H1 (cell line): ENCODE measurements at regions not wholly inside any gene's neighbourhood (a gene's known extent, or its start where the extent isn't known, plus 50 kb on each side); places are given as distances from the start of the nearest gene placed in this dataset.

ENCODE experiments used
- CTCF ChIA-PET: fragments of 300-600 bp; sonication (Branson Sonifier 250); formaldehyde crosslinking; loops from one replicate; lab custom pipeline; 2021; ENCODE audit not compliant: partially characterized antibody; lab: Charles Lee
- POLR2A ChIA-PET: fragments of 300-600 bp; sonication (Branson Sonifier 250); formaldehyde crosslinking; loops from one replicate; lab custom pipeline; 2021; ENCODE audit warnings: inconsistent platforms; ENCODE audit not compliant: partially characterized antibody; lab: Charles Lee
- DNase-seq, 2 experiments: peaks; one replicate each; pipeline versions ENCODE4 v3.0.0 to v3.0.0-alpha.2; 2010 to 2022; ENCODE audit warnings: low spot score in 2 of 2, low read depth in 1 of 2, mixed read lengths in 1 of 2
- FAIRE-seq: peaks from 2 replicates; lab custom pipeline; 2011; peaks lifted over from hg19 to GRCh38; lab: Jason Lieb, UNC
- H2AFZ ChIP-seq: 2 replicates; pipeline ENCODE4 v1.8.1; 2012; ENCODE audit warnings: low read length, inconsistent platforms
- H2AK5ac ChIP-seq: 2 replicates; pipeline ENCODE4 v1.6.1; 2013; ENCODE audit warnings: low read depth, low read length
- H2BK120ac ChIP-seq: replicated peaks from 2 replicates; pipeline ENCODE3; 2013; ENCODE audit warnings: low read depth, low read length, inconsistent platforms
- H2BK12ac ChIP-seq: 2 replicates; pipeline ENCODE4 v1.6.1; 2013; ENCODE audit warnings: low read depth, low read length
- H2BK15ac ChIP-seq: 2 replicates; pipeline ENCODE4 v1.6.1; 2013; ENCODE audit warnings: low read length
- H2BK20ac ChIP-seq: 2 replicates; pipeline ENCODE4 v1.6.1; 2013; ENCODE audit warnings: low read length
- H2BK5ac ChIP-seq: 2 replicates; pipeline ENCODE4 v1.6.1; 2013; ENCODE audit warnings: low read depth, low read length
- H3K14ac ChIP-seq: 2 replicates; pipeline ENCODE4 v1.6.1; 2013; ENCODE audit warnings: inconsistent platforms; ENCODE audit not compliant: insufficient read length
- H3K18ac ChIP-seq: 2 replicates; pipeline ENCODE4 v1.6.1; 2013; ENCODE audit warnings: low read length; ENCODE audit errors: extremely low read depth
- H3K23ac ChIP-seq: 2 replicates; pipeline ENCODE4 v1.6.1; 2013; ENCODE audit warnings: inconsistent platforms; ENCODE audit not compliant: insufficient read length
- H3K23me2 ChIP-seq: 2 replicates; pipeline ENCODE4 v1.6.1; 2013; ENCODE audit warnings: low read depth, low read length
- H3K27ac ChIP-seq: 2 replicates; pipeline ENCODE4 v1.6.1; 2011; ENCODE audit warnings: low read depth, low read length, inconsistent platforms
- H3K27me3 ChIP-seq, 4 experiments: replicated peaks in 1 of 4; 1 replicate in 1 of 4; 2 replicates in 3 of 4; pipeline versions ENCODE4 v1.6.1 to v1.8.1; 2011 to 2013; ENCODE audit warnings: low read length in 3 of 4, mild to moderate bottlenecking in 3 of 4, inconsistent platforms in 2 of 4, mixed read lengths in 2 of 4, moderate library complexity in 1 of 4; ENCODE audit not compliant: control insufficient read depth in 3 of 4, insufficient read depth in 3 of 4; ENCODE audit errors: extremely low read depth in 1 of 4
- H3K36me3 ChIP-seq, 4 experiments: 2 replicates each; pipeline versions ENCODE4 v1.6.1 to v1.8.1; 2011 to 2013; ENCODE audit warnings: mild to moderate bottlenecking in 4 of 4, low read length in 3 of 4, moderate library complexity in 2 of 4, control low read depth in 1 of 4, inconsistent platforms in 1 of 4; ENCODE audit not compliant: insufficient read depth in 4 of 4, control insufficient read depth in 2 of 4
- H3K4ac ChIP-seq: replicated peaks from 2 replicates; pipeline ENCODE3; 2013; ENCODE audit warnings: low read length, low read depth, mixed read lengths, inconsistent platforms; ENCODE audit not compliant: insufficient read length
- H3K4me1 ChIP-seq, 4 experiments: replicated peaks in 1 of 4; 1 replicate in 1 of 4; 2 replicates in 3 of 4; pipeline versions ENCODE4 v1.6.1 to v1.8.1; 2011 to 2013; ENCODE audit warnings: low read length in 3 of 4, inconsistent platforms in 2 of 4, mixed read lengths in 1 of 4; ENCODE audit not compliant: insufficient read depth in 4 of 4, control insufficient read depth in 3 of 4
- H3K4me2 ChIP-seq, 2 experiments: 2 replicates each; pipeline versions ENCODE4 v1.6.1 to v1.8.1; 2011 to 2013; ENCODE audit warnings: low read depth in 2 of 2, low read length in 2 of 2, control low read depth in 1 of 2, inconsistent platforms in 1 of 2, mild to moderate bottlenecking in 1 of 2; ENCODE audit not compliant: insufficient read depth in 1 of 2
- H3K4me3 ChIP-seq, 4 experiments: fragments of 200-600, 300-600 bp in 1 of 4; sonication (generic), shearing (Covaris generic), sonication (Bioruptor Twin) in 1 of 4; 2 replicates each; pipeline versions ENCODE4 v1.5.1 to v1.8.1; 2011 to 2016; ENCODE audit warnings: low read length in 4 of 4, low read depth in 3 of 4, control low read depth in 2 of 4, inconsistent platforms in 2 of 4, mild to moderate bottlenecking in 2 of 4, mixed read lengths in 1 of 4, moderate library complexity in 1 of 4; ENCODE audit not compliant: insufficient read depth in 2 of 4; ENCODE audit errors: extremely low read depth in 1 of 4
- H3K56ac ChIP-seq: replicated peaks from 2 replicates; pipeline ENCODE3; 2013; ENCODE audit warnings: low read depth, mild to moderate bottlenecking, mixed read lengths, low read length, inconsistent platforms; ENCODE audit not compliant: insufficient read length
- H3K79me1 ChIP-seq: 2 replicates; pipeline ENCODE4 v1.6.1; 2013; ENCODE audit warnings: low read depth, low read length, control low read depth
- H3K79me2 ChIP-seq, 2 experiments: 2 replicates each; pipeline versions ENCODE4 v1.6.1 to v1.8.1; 2012 to 2013; ENCODE audit warnings: low read length in 2 of 2, mild to moderate bottlenecking in 2 of 2, inconsistent platforms in 1 of 2; ENCODE audit not compliant: insufficient read depth in 2 of 2, control insufficient read depth in 1 of 2
- H3K9ac ChIP-seq, 4 experiments: replicated peaks in 1 of 4; 1 replicate in 1 of 4; 2 replicates in 3 of 4; pipeline versions ENCODE4 v1.6.1 to v1.8.1; 2011 to 2013; ENCODE audit warnings: low read depth in 3 of 4, low read length in 3 of 4, control low read depth in 2 of 4, mild to moderate bottlenecking in 2 of 4, moderate library complexity in 2 of 4, inconsistent platforms in 1 of 4; ENCODE audit errors: extremely low read depth in 1 of 4
- H3K9me3 ChIP-seq, 2 experiments: 2 replicates each; pipeline versions ENCODE4 v1.6.1 to v1.8.1; 2012 to 2013; ENCODE audit warnings: mild to moderate bottlenecking in 2 of 2, moderate library complexity in 2 of 2, control low read depth in 1 of 2, inconsistent platforms in 1 of 2, low read depth in 1 of 2, low read length in 1 of 2, mixed read lengths in 1 of 2; ENCODE audit not compliant: insufficient read depth in 2 of 2
- H4K20me1 ChIP-seq, 2 experiments: replicated peaks in 1 of 2; 2 replicates each; pipeline versions ENCODE3 to v1.8.1; 2011 to 2013; ENCODE audit warnings: inconsistent platforms in 2 of 2, low read length in 2 of 2, mild to moderate bottlenecking in 1 of 2; ENCODE audit not compliant: insufficient read depth in 2 of 2, control insufficient read depth in 1 of 2
- H4K5ac ChIP-seq: 2 replicates; pipeline ENCODE4 v1.6.1; 2013; ENCODE audit warnings: low read length, low read depth, mixed read lengths, inconsistent platforms; ENCODE audit not compliant: insufficient read length
- H4K8ac ChIP-seq: 2 replicates; pipeline ENCODE4 v1.8.0; 2013; ENCODE audit warnings: mild to moderate bottlenecking, moderate library complexity, low read length, inconsistent platforms; ENCODE audit not compliant: insufficient read depth; ENCODE audit errors: extremely low read depth
- H4K91ac ChIP-seq: replicated peaks from 2 replicates; pipeline ENCODE3; 2013; ENCODE audit warnings: low read length, mixed read lengths, inconsistent platforms; ENCODE audit not compliant: insufficient read length
- ASH2L ChIP-seq: fragments of 200-600, 300-600 bp; sonication (generic); IDR thresholded peaks from one replicate; pipeline ENCODE4 v1.7.1; 2017; ENCODE audit warnings: low read length
- GABPA ChIP-seq: IDR thresholded peaks from 2 replicates; pipeline ENCODE4 v1.6.1; 2011; ENCODE audit warnings: mild to moderate bottlenecking, low read length, moderate library complexity, borderline replicate concordance; ENCODE audit not compliant: insufficient read depth
- KDM5A ChIP-seq: fragments of 200-600 bp; IDR thresholded peaks from 2 replicates; pipeline ENCODE4 v1.7.1; 2012; ENCODE audit warnings: mild to moderate bottlenecking, low read length, inconsistent platforms, mixed read lengths
- RFX5 ChIP-seq: IDR thresholded peaks from 2 replicates; pipeline ENCODE4 v1.6.1; 2011; ENCODE audit warnings: low read depth, low read length, improper control_type of control experiment, borderline replicate concordance
- SIX5 ChIP-seq: IDR thresholded peaks from 2 replicates; pipeline ENCODE4 v1.6.1; 2011; ENCODE audit warnings: mild to moderate bottlenecking, low read depth, low read length
- TBP ChIP-seq: IDR thresholded peaks from 2 replicates; pipeline ENCODE4 v1.6.1; 2011; ENCODE audit warnings: low read depth, low read length, improper control_type of control experiment
- WGBS, 2 experiments: shearing (Covaris generic) in 1 of 2; methylation state at CpG; one replicate each; pipeline versions ENCODE4 v1.1.6 to v1.1.7; 2013 to 2015; ENCODE audit warnings: low lambda C conversion rate in 2 of 2, mixed read lengths in 2 of 2, inconsistent platforms in 1 of 2, low coverage in 1 of 2, missing lambda C conversion rate in 1 of 2; ENCODE audit not compliant: insufficient replicate concordance in 2 of 2, insufficient coverage in 1 of 2, insufficient read length in 1 of 2; ENCODE audit errors: extremely low coverage in 1 of 2, missing lambda C conversion rate in 1 of 2; 5-methylcytosine and 5-hydroxymethylcytosine counted together
- TF ChIP-seq, protein P1 (sequence below): IDR thresholded peaks from 2 replicates; pipeline ENCODE4 v1.6.1; 2012; ENCODE audit warnings: inconsistent platforms

DNA sequence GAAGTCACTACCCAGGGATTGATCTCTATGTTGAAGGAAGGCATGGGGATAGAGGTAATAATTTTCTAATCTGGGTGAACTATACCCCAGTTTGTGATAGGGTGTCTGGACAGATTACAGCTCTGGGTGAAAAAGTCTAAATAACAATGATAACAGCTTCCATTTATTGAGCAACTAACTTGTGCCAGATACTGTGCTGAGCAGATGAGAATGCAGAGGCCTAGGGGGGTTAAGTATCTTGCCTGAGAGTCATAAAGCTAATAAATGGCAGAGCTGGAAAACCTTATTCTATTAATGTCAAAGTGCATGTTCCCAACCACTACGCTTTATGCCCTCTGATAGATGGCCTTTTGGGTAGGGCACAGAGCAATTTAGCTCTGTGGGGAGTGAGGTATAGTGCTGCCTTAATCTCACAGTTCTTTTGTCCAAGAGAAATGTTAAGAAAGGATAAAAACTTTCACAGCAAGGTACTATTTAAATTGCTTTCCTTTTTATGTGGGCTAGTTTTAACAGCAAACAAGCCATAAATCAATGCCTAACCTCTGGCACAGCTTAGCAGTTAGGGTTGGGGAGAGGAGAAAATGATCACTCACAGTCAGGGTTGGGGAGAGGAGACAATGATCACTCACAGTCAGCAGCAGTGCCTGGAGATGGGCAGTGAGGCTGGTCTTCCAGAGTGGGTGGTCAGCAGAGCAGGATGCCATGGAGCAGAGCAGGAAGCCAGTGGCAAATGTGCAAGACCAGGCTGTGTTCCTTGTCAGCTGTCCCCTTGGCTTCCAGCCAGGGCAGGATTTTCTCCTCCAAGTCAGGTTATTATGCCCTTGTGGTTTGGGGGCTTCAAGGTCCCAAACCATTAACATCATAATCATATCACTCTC lies 187.0 kb downstream of the CARTPT start:
- no peak overlapping the region for H3K23ac ChIP-seq
- CTCF ChIA-PET, result interaction anchor here (0.8 to 1.7 kb wide), 4 partner anchors 76 to 113 kb away, joined by 3 to 4 read pairs (median 3); no protein-coding TSS in a partner anchor
- FAIRE-seq (no peak), DNase-seq (no peak)
- no peak overlapping the region for H3K4me2 ChIP-seq
- H3K36me3 ChIP-seq, result no peaks in the 10 kb centered on the region; a peak in 1 of 8 replicates
- TF ChIP-seq, protein P1, sequence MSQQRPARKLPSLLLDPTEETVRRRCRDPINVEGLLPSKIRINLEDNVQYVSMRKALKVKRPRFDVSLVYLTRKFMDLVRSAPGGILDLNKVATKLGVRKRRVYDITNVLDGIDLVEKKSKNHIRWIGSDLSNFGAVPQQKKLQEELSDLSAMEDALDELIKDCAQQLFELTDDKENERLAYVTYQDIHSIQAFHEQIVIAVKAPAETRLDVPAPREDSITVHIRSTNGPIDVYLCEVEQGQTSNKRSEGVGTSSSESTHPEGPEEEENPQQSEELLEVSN, result no peak
- TF ChIP-seq GABPA (no peak), ASH2L (no peak), RFX5 (no peak), TBP (no peak), KDM5A (no peak), SIX5 (no peak)
- H2AK5ac ChIP-seq, result no peak overlapping the region
- no peaks in the 10 kb centered on the region for H3K79me2 ChIP-seq
- no peak overlapping the region for H3K9ac ChIP-seq
- H3K4me3 ChIP-seq, result no peak overlapping the region
- no peaks in the 10 kb centered on the region for H3K27me3 ChIP-seq
- peak overlapping the region; percentile 46 for H4K91ac ChIP-seq
- H2BK20ac ChIP-seq, result no peak overlapping the region
- POLR2A ChIA-PET, result no interaction called here
- H3K4me1 ChIP-seq, result peaks cover 0 to 2% (median 1%) of the 10 kb centered on the region in 4 experiments; a peak in 1 of 7 replicates
- no peak overlapping the region for H2BK120ac ChIP-seq
- no peaks in the 10 kb centered on the region for H4K20me1 ChIP-seq
- no peaks in the 10 kb centered on the region for H3K79me1 ChIP-seq
- H3K27ac ChIP-seq, result no peak overlapping the region
- no peak overlapping the region for H3K4ac ChIP-seq
- no peaks in the 10 kb centered on the region; the same call in 1 of the 2 replicates for H3K23me2 ChIP-seq
- no peak overlapping the region for H2BK12ac ChIP-seq
- H3K9me3 ChIP-seq, result 0 out of 4 replicates have a peak, but pooled peaks cover 0 to 2% of the 10 kb centered on the region in 2 experiments
- H4K8ac ChIP-seq, result no peak overlapping the region
- H3K18ac ChIP-seq, result no peak overlapping the region
- no peak overlapping the region for H2BK5ac ChIP-seq
- H3K56ac ChIP-seq, result no peak overlapping the region
- 87% methylated on average over 1 of the region's 1 CpG; no CpG with 5 or more reads in 1 of the 2 experiments for WGBS, 2 experiments
- no peak overlapping the region for H2BK15ac ChIP-seq
- H4K5ac ChIP-seq, result no peak overlapping the region
- H2AFZ ChIP-seq, result no peak overlapping the region
- no peak overlapping the region for H3K14ac ChIP-seq
